ENCODE measurements at regions not wholly inside any gene's neighbourhood (a gene's known extent, or its start where the extent isn't known, plus 50 kb on each side); places are given as distances from the start of the nearest gene placed in this dataset.

DNA sequence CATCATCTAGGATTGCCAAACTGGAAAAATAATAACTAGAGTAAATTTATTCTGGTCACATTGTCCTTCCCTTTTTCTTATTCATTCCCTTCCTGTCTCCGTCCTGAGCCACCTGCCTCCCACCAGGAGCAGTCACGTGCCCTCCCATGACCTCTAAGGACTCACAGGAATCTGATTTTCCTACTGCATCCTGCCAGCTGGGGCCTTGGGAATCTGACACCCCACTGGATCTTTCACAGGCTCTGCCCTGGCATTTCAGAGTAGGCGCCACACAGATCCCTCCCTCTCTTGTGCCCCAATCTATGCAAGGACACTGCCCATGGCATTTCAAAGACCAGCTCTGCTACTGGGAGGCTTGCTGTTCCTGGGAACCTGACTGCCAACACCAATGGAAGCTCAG, 520.5 kb downstream of the PPARGC1A start:
- H3K4me1 ChIP-seq: peaks cover 7% of the 10 kb centered on the region
- H3K9me3 ChIP-seq (ENCODE audit: control insufficient read depth, low read length): no peaks in the 10 kb centered on the region
- no peak overlapping the region for H2AFZ ChIP-seq
- no peak overlapping the region for H3K4me2 ChIP-seq (ENCODE audit: low read length)
- no peak overlapping the region for H3K4me3 ChIP-seq (ENCODE audit: low read depth, low read length)
- no peak overlapping the region for H3K27ac ChIP-seq
- no peaks in the 10 kb centered on the region for H3K79me2 ChIP-seq
- H3K36me3 ChIP-seq (ENCODE audit: control insufficient read depth, insufficient read depth, low read length): no peaks in the 10 kb centered on the region
- H3K9ac ChIP-seq: no peak overlapping the region
- TF ChIP-seq, protein P1, sequence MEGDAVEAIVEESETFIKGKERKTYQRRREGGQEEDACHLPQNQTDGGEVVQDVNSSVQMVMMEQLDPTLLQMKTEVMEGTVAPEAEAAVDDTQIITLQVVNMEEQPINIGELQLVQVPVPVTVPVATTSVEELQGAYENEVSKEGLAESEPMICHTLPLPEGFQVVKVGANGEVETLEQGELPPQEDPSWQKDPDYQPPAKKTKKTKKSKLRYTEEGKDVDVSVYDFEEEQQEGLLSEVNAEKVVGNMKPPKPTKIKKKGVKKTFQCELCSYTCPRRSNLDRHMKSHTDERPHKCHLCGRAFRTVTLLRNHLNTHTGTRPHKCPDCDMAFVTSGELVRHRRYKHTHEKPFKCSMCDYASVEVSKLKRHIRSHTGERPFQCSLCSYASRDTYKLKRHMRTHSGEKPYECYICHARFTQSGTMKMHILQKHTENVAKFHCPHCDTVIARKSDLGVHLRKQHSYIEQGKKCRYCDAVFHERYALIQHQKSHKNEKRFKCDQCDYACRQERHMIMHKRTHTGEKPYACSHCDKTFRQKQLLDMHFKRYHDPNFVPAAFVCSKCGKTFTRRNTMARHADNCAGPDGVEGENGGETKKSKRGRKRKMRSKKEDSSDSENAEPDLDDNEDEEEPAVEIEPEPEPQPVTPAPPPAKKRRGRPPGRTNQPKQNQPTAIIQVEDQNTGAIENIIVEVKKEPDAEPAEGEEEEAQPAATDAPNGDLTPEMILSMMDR (IDR thresholded peaks at IDR 0.05): no peak
- no peaks in the 10 kb centered on the region for H3K27me3 ChIP-seq (ENCODE audit: control insufficient read depth, insufficient read depth, low read length)

GRCh38 chr4:23368081-23368697, 521.7 kb downstream of the PPARGC1A start:
- Histone ChIP-seq H3K36me3 (ENCODE audit: control insufficient read depth, insufficient read depth, low read length) (no peaks in the 10 kb centered on the region), H3K9ac (no peak overlapping the region), H3K27me3 (ENCODE audit: control insufficient read depth, insufficient read depth, low read length) (no peaks in the 10 kb centered on the region), H3K9me3 (ENCODE audit: control insufficient read depth, low read length) (no peaks in the 10 kb centered on the region), H3K79me2 (no peaks in the 10 kb centered on the region), H2AFZ (no peak overlapping the region), H3K27ac (no peak overlapping the region), H3K4me3 (ENCODE audit: low read depth, low read length) (no peak overlapping the region), H3K4me2 (ENCODE audit: low read length) (no peak overlapping the region), H3K4me1 (peaks cover 2% of the 10 kb centered on the region)
- TF ChIP-seq, protein P1 (IDR thresholded peaks at IDR 0.05): no peak

- H3K9me3 ChIP-seq (ENCODE audit: control insufficient read depth, low read length): no peaks in the 10 kb centered on the region
- TF ChIP-seq, protein P1 (IDR thresholded peaks at IDR 0.05): no peak
- no peaks in the 10 kb centered on the region for H3K27me3 ChIP-seq (ENCODE audit: control insufficient read depth, insufficient read depth, low read length)
- no peak overlapping the region for H2AFZ ChIP-seq
- no peak overlapping the region for H3K27ac ChIP-seq
- no peak overlapping the region for H3K4me3 ChIP-seq (ENCODE audit: low read depth, low read length)
- no peak overlapping the region for H3K4me2 ChIP-seq (ENCODE audit: low read length)
- no peaks in the 10 kb centered on the region for H3K36me3 ChIP-seq (ENCODE audit: control insufficient read depth, insufficient read depth, low read length)
- no peak overlapping the region for H3K9ac ChIP-seq
- H3K4me1 ChIP-seq: peaks cover 2% of the 10 kb centered on the region
- H3K79me2 ChIP-seq: no peaks in the 10 kb centered on the region
Observed at GRCh38 chr4:23366557-23366906, 523.3 kb downstream of the PPARGC1A start.

GRCh38 chr4:23365871-23366556, 523.8 kb downstream of the PPARGC1A start:
- Histone ChIP-seq H3K9me3 (ENCODE audit: control insufficient read depth, low read length) (no peaks in the 10 kb centered on the region), H3K27ac (no peak overlapping the region), H3K4me3 (ENCODE audit: low read depth, low read length) (no peak overlapping the region), H3K4me1 (peaks cover 2% of the 10 kb centered on the region), H3K36me3 (ENCODE audit: control insufficient read depth, insufficient read depth, low read length) (no peaks in the 10 kb centered on the region), H2AFZ (no peak overlapping the region), H3K9ac (no peak overlapping the region), H3K27me3 (ENCODE audit: control insufficient read depth, insufficient read depth, low read length) (no peaks in the 10 kb centered on the region), H3K79me2 (no peaks in the 10 kb centered on the region), H3K4me2 (ENCODE audit: low read length) (no peak overlapping the region)
- TF ChIP-seq, protein P1 (IDR thresholded peaks at IDR 0.05): no peak

GRCh38 chr4:23365086-23365485, 524.8 kb downstream of the PPARGC1A start:
- H3K9ac ChIP-seq: no peak overlapping the region
- no peaks in the 10 kb centered on the region for H3K27me3 ChIP-seq (ENCODE audit: control insufficient read depth, insufficient read depth, low read length)

More at GRCh38 chr4:23365086-23365485, 524.8 kb downstream of the PPARGC1A start:
- Histone ChIP-seq H3K27ac (no peak overlapping the region), H2AFZ (no peak overlapping the region), H3K4me2 (ENCODE audit: low read length) (no peak overlapping the region), H3K4me3 (ENCODE audit: low read depth, low read length) (no peak overlapping the region), H3K36me3 (ENCODE audit: control insufficient read depth, insufficient read depth, low read length) (no peaks in the 10 kb centered on the region), H3K4me1 (peaks cover 2% of the 10 kb centered on the region), H3K9me3 (ENCODE audit: control insufficient read depth, low read length) (no peaks in the 10 kb centered on the region), H3K79me2 (no peaks in the 10 kb centered on the region)
- TF ChIP-seq, protein P1 (IDR thresholded peaks at IDR 0.05): no peak
